ENCODE measurements at regions not wholly inside any gene's neighbourhood (a gene's known extent, or its start where the extent isn't known, plus 50 kb on each side); places are given as distances from the start of the nearest gene placed in this dataset.
"Not testable (repeated sequence)": the region's sequence is repeated elsewhere in the genome, so short reads cannot be mapped to it uniquely, and the experiment has no call there.

DNA sequence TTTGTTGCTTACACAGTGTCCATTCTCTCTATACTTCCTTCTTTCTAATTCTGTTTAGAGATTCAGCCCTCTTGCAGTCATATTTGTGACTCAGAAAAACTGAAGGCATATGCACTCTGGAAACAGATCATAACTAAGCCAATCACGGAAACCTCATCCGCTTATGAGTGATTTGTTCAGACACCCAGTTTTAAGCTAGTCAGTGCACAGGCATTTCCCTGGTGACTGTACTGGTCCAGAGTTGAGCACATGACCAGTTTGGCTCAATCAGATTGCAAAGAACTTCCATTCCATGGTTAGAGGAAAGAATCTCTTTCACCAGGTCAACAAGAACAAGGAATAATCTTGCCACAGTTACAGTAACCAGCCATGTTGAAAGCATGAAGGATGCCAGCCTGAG, 69.2 kb upstream of the SGIP1 start:
- no peak overlapping the region for H3K4me2 ChIP-seq (ENCODE audit: low read length)
- H3K79me1 ChIP-seq (ENCODE audit: low read length), result peaks cover 2% of the 10 kb centered on the region
- H3K4me1 ChIP-seq (ENCODE audit: control insufficient read depth in 1 of 2, insufficient read depth in 2 of 2, low read length in 2 of 2), result peaks cover 0 to 3% of the 10 kb centered on the region in 2 experiments
- no peak overlapping the region for H3K9ac ChIP-seq (ENCODE audit: low read length)
- H3K9me3 ChIP-seq (ENCODE audit: insufficient read depth, low read depth, low read length), result no peaks in the 10 kb centered on the region
- no peak overlapping the region for H3K23ac ChIP-seq (ENCODE audit: low read length)
- no peak overlapping the region for H4K8ac ChIP-seq (ENCODE audit: low read depth, low read length)
- no peak overlapping the region for H3K4ac ChIP-seq (ENCODE audit: low read depth, low read length)
- no peak overlapping the region for H4K91ac ChIP-seq (ENCODE audit: low read depth, low read length)
- H3K27me3 ChIP-seq (ENCODE audit: insufficient read depth, low read length), result peaks cover 2% of the 10 kb centered on the region
- H2AK5ac ChIP-seq (ENCODE audit: low read length), result no peak overlapping the region
- H2AFZ ChIP-seq (ENCODE audit: insufficient read depth, low read length, poor library complexity), result no peak overlapping the region
- H3K27ac ChIP-seq (ENCODE audit: low read depth, low read length), result no peak overlapping the region
- H2BK5ac ChIP-seq (ENCODE audit: low read depth, low read length, poor library complexity), result no peak overlapping the region
- no peak overlapping the region for H3K18ac ChIP-seq (ENCODE audit: low read length)
- H4K12ac ChIP-seq (ENCODE audit: low read depth, low read length), result no peak overlapping the region
- no peaks in the 10 kb centered on the region for H3K79me2 ChIP-seq (ENCODE audit: control insufficient read depth, insufficient read depth, low read length, poor library complexity)
- H3K14ac ChIP-seq (ENCODE audit: low read length), result no peak overlapping the region
- H3K36me3 ChIP-seq (ENCODE audit: control insufficient read depth in 1 of 2, insufficient read depth in 2 of 2, low read length in 2 of 2), result no peaks in the 10 kb centered on the region
- DNase-seq, result peak; percentile 76 to 81
- WGBS (ENCODE audit: extremely low coverage, insufficient coverage, insufficient read length), result no CpG with 5 or more reads among the region's 2 CpGs
- H3K4me3 ChIP-seq (ENCODE audit: low read depth, low read length), result no peak overlapping the region
- H2BK120ac ChIP-seq (ENCODE audit: insufficient read depth, low read length, poor library complexity), result no peak overlapping the region
- H2BK12ac ChIP-seq (ENCODE audit: low read length), result no peak overlapping the region

DNA sequence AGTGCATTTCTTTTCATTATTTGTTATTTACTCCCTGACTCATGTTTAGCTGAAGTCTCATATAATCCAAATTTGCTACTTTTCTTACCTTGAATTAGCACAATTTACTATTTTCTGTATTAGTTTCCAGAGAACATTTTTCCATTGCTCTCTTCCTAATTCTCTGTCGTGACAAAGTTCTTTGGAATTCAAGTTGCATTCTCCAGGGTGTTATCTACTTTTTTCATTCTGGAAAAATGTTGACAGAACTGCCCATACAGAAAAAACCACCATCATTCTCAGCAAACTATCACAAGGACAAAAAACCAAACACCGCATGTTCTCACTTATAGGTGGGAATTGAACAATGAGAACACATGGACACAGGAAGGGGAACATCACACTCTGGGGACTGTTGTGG, 67.3 kb upstream of the SGIP1 start:
- peak in 1 of 2 donors; percentile 82 for DNase-seq
- not testable (repeated sequence) for H2AK5ac ChIP-seq (ENCODE audit: low read length); H3K18ac ChIP-seq (ENCODE audit: low read length); H3K4me1 ChIP-seq (ENCODE audit: control insufficient read depth in 1 of 2, insufficient read depth in 2 of 2, low read length in 2 of 2); H3K27ac ChIP-seq (ENCODE audit: low read depth, low read length); H3K14ac ChIP-seq (ENCODE audit: low read length); H4K8ac ChIP-seq (ENCODE audit: low read depth, low read length); H3K36me3 ChIP-seq (ENCODE audit: control insufficient read depth in 1 of 2, insufficient read depth in 2 of 2, low read length in 2 of 2); H3K9ac ChIP-seq (ENCODE audit: low read length); H3K23ac ChIP-seq (ENCODE audit: low read length); H2BK5ac ChIP-seq (ENCODE audit: low read depth, low read length, poor library complexity); H4K12ac ChIP-seq (ENCODE audit: low read depth, low read length); H2BK120ac ChIP-seq (ENCODE audit: insufficient read depth, low read length, poor library complexity); H3K9me3 ChIP-seq (ENCODE audit: insufficient read depth, low read depth, low read length); H3K79me2 ChIP-seq (ENCODE audit: control insufficient read depth, insufficient read depth, low read length, poor library complexity); H3K4ac ChIP-seq (ENCODE audit: low read depth, low read length); H3K4me2 ChIP-seq (ENCODE audit: low read length); H4K91ac ChIP-seq (ENCODE audit: low read depth, low read length); H2AFZ ChIP-seq (ENCODE audit: insufficient read depth, low read length, poor library complexity); H2BK12ac ChIP-seq (ENCODE audit: low read length); H3K27me3 ChIP-seq (ENCODE audit: insufficient read depth, low read length); H3K4me3 ChIP-seq (ENCODE audit: low read depth, low read length); H3K79me1 ChIP-seq (ENCODE audit: low read length)
- no CpG with 5 or more reads among the region's 2 CpGs for WGBS (ENCODE audit: extremely low coverage, insufficient coverage, insufficient read length)

DNA sequence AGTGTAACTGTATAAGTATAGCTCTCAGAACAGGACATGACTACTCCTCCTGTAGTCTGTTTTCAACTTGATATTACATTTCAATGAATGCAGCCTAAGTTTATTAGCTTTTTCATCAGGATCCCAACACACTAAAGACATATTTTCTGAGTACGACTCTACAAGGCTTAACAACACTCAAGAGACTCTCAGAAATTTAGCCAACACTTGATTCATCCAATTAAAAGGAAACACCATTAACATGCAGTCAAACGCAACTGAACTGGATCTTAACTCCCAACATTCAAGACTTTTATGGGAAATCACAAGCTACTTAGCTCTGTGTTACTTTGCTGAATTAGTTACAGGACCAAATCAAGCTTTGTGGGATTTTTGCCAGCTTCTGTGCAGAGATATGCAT, 65.2 kb upstream of the SGIP1 start:
- no peaks in the 10 kb centered on the region for H3K79me2 ChIP-seq (ENCODE audit: control insufficient read depth, insufficient read depth, low read length, poor library complexity)
- no peak overlapping the region for H4K91ac ChIP-seq (ENCODE audit: low read depth, low read length)
- H3K4me3 ChIP-seq (ENCODE audit: low read depth, low read length), result no peak overlapping the region
- no peak overlapping the region for H2BK5ac ChIP-seq (ENCODE audit: low read depth, low read length, poor library complexity)
- no peak overlapping the region for H3K4ac ChIP-seq (ENCODE audit: low read depth, low read length)
- no peak overlapping the region for H3K14ac ChIP-seq (ENCODE audit: low read length)
- no peak overlapping the region for H3K9ac ChIP-seq (ENCODE audit: low read length)
- DNase-seq, result no peak
- H2AK5ac ChIP-seq (ENCODE audit: low read length), result no peak overlapping the region
- H3K18ac ChIP-seq (ENCODE audit: low read length), result no peak overlapping the region
- H3K4me2 ChIP-seq (ENCODE audit: low read length), result no peak overlapping the region
- H3K27me3 ChIP-seq (ENCODE audit: insufficient read depth, low read length), result peaks cover 2% of the 10 kb centered on the region
- peaks cover 2% of the 10 kb centered on the region for H3K79me1 ChIP-seq (ENCODE audit: low read length)
- H4K8ac ChIP-seq (ENCODE audit: low read depth, low read length), result no peak overlapping the region
- H3K36me3 ChIP-seq (ENCODE audit: control insufficient read depth in 1 of 2, insufficient read depth in 2 of 2, low read length in 2 of 2), result no peaks in the 10 kb centered on the region
- H2BK12ac ChIP-seq (ENCODE audit: low read length), result no peak overlapping the region
- H3K23ac ChIP-seq (ENCODE audit: low read length), result no peak overlapping the region
- no peak overlapping the region for H3K27ac ChIP-seq (ENCODE audit: low read depth, low read length)
- no peaks in the 10 kb centered on the region for H3K9me3 ChIP-seq (ENCODE audit: insufficient read depth, low read depth, low read length)
- peaks cover 0 to 3% of the 10 kb centered on the region in 2 experiments for H3K4me1 ChIP-seq (ENCODE audit: control insufficient read depth in 1 of 2, insufficient read depth in 2 of 2, low read length in 2 of 2)
- no peak overlapping the region for H2AFZ ChIP-seq (ENCODE audit: insufficient read depth, low read length, poor library complexity)
- H2BK120ac ChIP-seq (ENCODE audit: insufficient read depth, low read length, poor library complexity), result no peak overlapping the region
- no CpG with 5 or more reads among the region's 2 CpGs for WGBS (ENCODE audit: extremely low coverage, insufficient coverage, insufficient read length)
- H4K12ac ChIP-seq (ENCODE audit: low read depth, low read length), result no peak overlapping the region

DNA sequence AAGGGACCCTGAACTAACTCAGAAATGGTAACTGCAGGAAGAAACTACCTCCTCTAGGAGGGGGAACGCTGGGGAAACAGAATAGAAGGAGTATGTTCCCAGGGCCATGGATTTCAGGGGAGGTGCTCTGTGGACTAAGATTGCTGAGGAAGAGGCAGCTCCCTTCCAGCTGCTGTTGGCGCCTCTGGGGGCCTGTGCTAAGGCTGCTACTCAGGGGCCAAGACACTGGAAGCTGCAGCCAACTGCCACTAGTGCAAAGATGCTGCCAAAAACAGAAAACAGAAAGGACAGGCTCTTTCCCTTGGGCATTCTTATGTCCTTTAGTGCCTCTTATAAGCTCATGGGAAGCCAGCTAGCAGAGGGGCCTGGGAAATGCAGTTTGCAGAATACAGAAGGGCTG, 58.0 kb upstream of the SGIP1 start:
- WGBS (ENCODE audit: extremely low coverage, insufficient coverage, insufficient read length), result no CpG with 5 or more reads among the region's 2 CpGs
- Histone ChIP-seq H3K27ac (ENCODE audit: low read depth, low read length) (no peak overlapping the region), H3K4ac (ENCODE audit: low read depth, low read length) (no peak overlapping the region), H3K27me3 (ENCODE audit: insufficient read depth, low read length) (no peaks in the 10 kb centered on the region), H3K4me1 (ENCODE audit: control insufficient read depth in 1 of 2, insufficient read depth in 2 of 2, low read length in 2 of 2) (no peaks in the 10 kb centered on the region), H2BK12ac (ENCODE audit: low read length) (no peak overlapping the region), H2BK120ac (ENCODE audit: insufficient read depth, low read length, poor library complexity) (no peak overlapping the region), H3K79me2 (ENCODE audit: control insufficient read depth, insufficient read depth, low read length, poor library complexity) (no peaks in the 10 kb centered on the region), H4K91ac (ENCODE audit: low read depth, low read length) (no peak overlapping the region), H3K36me3 (ENCODE audit: control insufficient read depth in 1 of 2, insufficient read depth in 2 of 2, low read length in 2 of 2) (no peaks in the 10 kb centered on the region), H3K9ac (ENCODE audit: low read length) (no peak overlapping the region), H3K23ac (ENCODE audit: low read length) (no peak overlapping the region), H3K4me3 (ENCODE audit: low read depth, low read length) (no peak overlapping the region), H2BK5ac (ENCODE audit: low read depth, low read length, poor library complexity) (no peak overlapping the region), H3K14ac (ENCODE audit: low read length) (no peak overlapping the region), H4K12ac (ENCODE audit: low read depth, low read length) (no peak overlapping the region), H3K4me2 (ENCODE audit: low read length) (no peak overlapping the region), H3K18ac (ENCODE audit: low read length) (no peak overlapping the region), H4K8ac (ENCODE audit: low read depth, low read length) (no peak overlapping the region), H2AFZ (ENCODE audit: insufficient read depth, low read length, poor library complexity) (no peak overlapping the region), H3K9me3 (ENCODE audit: insufficient read depth, low read depth, low read length) (no peaks in the 10 kb centered on the region), H2AK5ac (ENCODE audit: low read length) (no peak overlapping the region), H3K79me1 (ENCODE audit: low read length) (no peaks in the 10 kb centered on the region)
- DNase-seq, result no peak

Measured in trophoblast cell (in vitro differentiated cells and primary cell).